Gastrocnemius medialis (tissue), 4 donors: ENCODE measurements at regions not wholly inside any gene's neighbourhood (a gene's known extent, or its start where the extent isn't known, plus 50 kb on each side); places are given as distances from the start of the nearest gene placed in this dataset.
"Not testable (repeated sequence)": the region's sequence is repeated elsewhere in the genome, so short reads cannot be mapped to it uniquely, and the experiment has no call there.

Experiments used
- POLR2A ChIP-seq, 2 donors: fragments of 450-650 bp; IDR thresholded peaks; one replicate each; pipeline ENCODE4 v1.6.1; 2017; ENCODE audit warnings: antibody characterized with exemption in 2 of 2, mild to moderate bottlenecking in 2 of 2, moderate library complexity in 2 of 2
- TF ChIP-seq, protein P1 (sequence below), 5 experiments: fragments of 450-650 bp in 3 of 5; fragments of 200-600 bp in 2 of 5; sonication (generic) in 2 of 5; IDR thresholded peaks in 4 of 5; conservative IDR thresholded peaks in 1 of 5; 1 replicate in 4 of 5; 2 replicates in 1 of 5; pipeline ENCODE4 v1.5.1; 2016 to 2019; ENCODE audit warnings: antibody characterized with exemption in 5 of 5, mild to moderate bottlenecking in 3 of 5, moderate library complexity in 3 of 5

DNA sequence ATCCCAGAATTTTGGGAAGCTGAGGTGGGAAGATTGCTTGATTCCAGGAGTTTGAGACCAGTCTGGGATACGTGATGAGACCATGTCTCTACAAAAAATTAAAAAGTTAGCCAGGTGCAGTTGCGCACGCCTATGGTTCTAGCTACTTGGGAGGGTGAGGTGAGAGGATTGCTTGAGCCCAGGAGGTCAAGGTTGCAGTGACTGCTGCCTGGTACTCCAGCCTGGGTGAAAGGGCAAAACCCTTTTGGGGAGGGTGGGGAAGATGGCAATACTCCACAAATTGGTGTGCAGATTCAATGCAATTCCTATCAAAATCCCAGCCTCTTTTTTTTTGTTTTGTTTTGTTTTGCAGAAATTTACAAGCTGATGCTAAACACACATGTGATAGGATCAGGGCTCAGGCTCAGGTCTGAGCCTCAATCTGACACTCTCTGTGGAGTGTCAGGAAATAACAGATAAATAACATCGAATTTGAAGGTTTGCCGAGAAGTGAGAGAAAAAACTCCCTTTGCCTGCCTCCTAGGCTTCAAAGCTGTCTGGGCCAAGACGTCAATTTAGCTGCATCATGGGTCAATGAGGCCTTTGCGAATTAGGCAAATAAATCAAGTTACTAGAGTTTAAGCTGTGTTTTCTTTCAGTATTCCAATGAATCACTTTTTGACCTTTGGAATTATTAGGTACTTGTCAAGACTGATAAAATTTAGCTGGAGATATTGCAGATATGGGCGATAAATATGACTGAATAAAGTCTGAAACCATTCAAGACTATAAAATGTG lies 142.5 kb upstream of the PTPN20 start:
- TF ChIP-seq, protein P1, sequence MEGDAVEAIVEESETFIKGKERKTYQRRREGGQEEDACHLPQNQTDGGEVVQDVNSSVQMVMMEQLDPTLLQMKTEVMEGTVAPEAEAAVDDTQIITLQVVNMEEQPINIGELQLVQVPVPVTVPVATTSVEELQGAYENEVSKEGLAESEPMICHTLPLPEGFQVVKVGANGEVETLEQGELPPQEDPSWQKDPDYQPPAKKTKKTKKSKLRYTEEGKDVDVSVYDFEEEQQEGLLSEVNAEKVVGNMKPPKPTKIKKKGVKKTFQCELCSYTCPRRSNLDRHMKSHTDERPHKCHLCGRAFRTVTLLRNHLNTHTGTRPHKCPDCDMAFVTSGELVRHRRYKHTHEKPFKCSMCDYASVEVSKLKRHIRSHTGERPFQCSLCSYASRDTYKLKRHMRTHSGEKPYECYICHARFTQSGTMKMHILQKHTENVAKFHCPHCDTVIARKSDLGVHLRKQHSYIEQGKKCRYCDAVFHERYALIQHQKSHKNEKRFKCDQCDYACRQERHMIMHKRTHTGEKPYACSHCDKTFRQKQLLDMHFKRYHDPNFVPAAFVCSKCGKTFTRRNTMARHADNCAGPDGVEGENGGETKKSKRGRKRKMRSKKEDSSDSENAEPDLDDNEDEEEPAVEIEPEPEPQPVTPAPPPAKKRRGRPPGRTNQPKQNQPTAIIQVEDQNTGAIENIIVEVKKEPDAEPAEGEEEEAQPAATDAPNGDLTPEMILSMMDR (IDR thresholded peaks at IDR 0.05 in 4 of 5, conservative IDR thresholded peaks at IDR 0.05 in 1 of 5), result not testable (repeated sequence)
- TF ChIP-seq POLR2A (IDR thresholded peaks at IDR 0.05), result not testable (repeated sequence)
